SJSA1 (cell line): ENCODE measurements at regions not wholly inside any gene's neighbourhood (a gene's known extent, or its start where the extent isn't known, plus 50 kb on each side); places are given as distances from the start of the nearest gene placed in this dataset.

Experiments
- DNase-seq, 2 experiments: peaks; one replicate each; pipeline ENCODE4 v3.0.0-alpha.2; 2015 to 2020; ENCODE audit warnings: low spot score in 2 of 2, low read depth in 1 of 2
- H3K27ac ChIP-seq: fragments of 250-450 bp; sonication (Bioruptor Pico); 2 replicates; pipeline ENCODE4 v1.5.1; 2020; ENCODE audit warnings: mild to moderate bottlenecking, moderate library complexity
- H3K27me3 ChIP-seq: fragments of 250-450 bp; sonication (Bioruptor Pico); replicated peaks from 2 replicates; pipeline ENCODE4 v1.5.1; 2020; ENCODE audit warnings: mild to moderate bottlenecking, moderate library complexity
- H3K36me3 ChIP-seq: fragments of 250-450 bp; sonication (Bioruptor Pico); 2 replicates; pipeline ENCODE4 v1.5.1; 2020; ENCODE audit warnings: mild to moderate bottlenecking
- H3K4me1 ChIP-seq: fragments of 250-450 bp; sonication (Bioruptor Pico); replicated peaks from 2 replicates; pipeline ENCODE4 v1.6.1; 2021; ENCODE audit warnings: mild to moderate bottlenecking
- H3K4me3 ChIP-seq: fragments of 250-450 bp; sonication (Bioruptor Pico); 2 replicates; pipeline ENCODE4 v1.5.1; 2020; ENCODE audit warnings: mild to moderate bottlenecking
- H3K9me3 ChIP-seq: fragments of 250-450 bp; sonication (Bioruptor Pico); replicated peaks from 2 replicates; pipeline ENCODE4 v1.5.1; 2020; ENCODE audit warnings: mild to moderate bottlenecking

DNA sequence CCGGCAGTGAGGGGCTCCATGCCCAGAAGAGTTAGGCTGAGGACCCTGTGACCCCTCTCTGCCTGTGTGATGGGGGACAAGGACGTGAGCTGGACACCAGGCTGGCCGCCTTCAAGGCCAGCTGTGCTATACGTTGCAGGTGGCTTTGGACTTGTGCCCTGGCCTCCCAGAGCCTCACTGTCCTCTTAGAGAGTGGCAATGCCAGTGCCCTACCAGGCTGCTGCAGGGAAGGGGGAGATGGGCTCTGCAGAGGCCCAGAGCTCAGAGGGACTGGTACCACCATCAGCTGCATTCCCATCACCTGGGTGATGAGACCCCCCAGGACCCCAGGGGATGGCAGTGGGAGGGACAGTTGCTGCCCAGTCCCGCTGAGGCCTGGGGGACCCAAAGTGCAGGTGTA lies 90.4 kb upstream of the SHISAL1 start:
- Histone ChIP-seq H3K27ac (no peak overlapping the region), H3K36me3 (no peaks in the 10 kb centered on the region), H3K4me1 (no peaks in the 10 kb centered on the region; the same call in 1 of the 2 replicates), H3K4me3 (no peak overlapping the region), H3K9me3 (no peaks in the 10 kb centered on the region), H3K27me3 (no peaks in the 10 kb centered on the region)
- no peak for DNase-seq

GRCh38 chr22:44402196-44403111 lies 89.7 kb upstream of the SHISAL1 start:
- no peaks in the 10 kb centered on the region for H3K9me3 ChIP-seq
- H3K4me1 ChIP-seq, result no peaks in the 10 kb centered on the region; the same call in 1 of the 2 replicates
- no peak overlapping the region for H3K27ac ChIP-seq
- H3K27me3 ChIP-seq, result no peaks in the 10 kb centered on the region
- H3K4me3 ChIP-seq, result no peak overlapping the region
- no peak for DNase-seq
- H3K36me3 ChIP-seq, result no peaks in the 10 kb centered on the region

GRCh38 chr22:44401783-44402110 lies 89.0 kb upstream of the SHISAL1 start:
- Histone ChIP-seq H3K27me3 (no peaks in the 10 kb centered on the region), H3K4me3 (no peak overlapping the region), H3K36me3 (no peaks in the 10 kb centered on the region), H3K4me1 (no peaks in the 10 kb centered on the region; the same call in 1 of the 2 replicates), H3K27ac (no peak overlapping the region), H3K9me3 (no peaks in the 10 kb centered on the region)
- DNase-seq, result peak in 1 of 2 experiments; percentile 30

- Histone ChIP-seq H3K36me3 (no peaks in the 10 kb centered on the region), H3K27ac (no peak overlapping the region), H3K27me3 (no peaks in the 10 kb centered on the region), H3K4me1 (no peaks in the 10 kb centered on the region; the same call in 1 of the 2 replicates), H3K4me3 (no peak overlapping the region), H3K9me3 (no peaks in the 10 kb centered on the region)
- peak in 1 of 2 experiments; percentile 7 for DNase-seq
These were observed 88.0 kb upstream of the SHISAL1 start for GRCh38 chr22:44400763-44401060.

- H3K27me3 ChIP-seq, result no peaks in the 10 kb centered on the region
- no peak overlapping the region for H3K4me3 ChIP-seq
- H3K9me3 ChIP-seq, result no peaks in the 10 kb centered on the region
- no peaks in the 10 kb centered on the region for H3K36me3 ChIP-seq
- H3K27ac ChIP-seq, result no peak overlapping the region
- peak in 1 of 2 experiments; percentile 29 for DNase-seq
- no peaks in the 10 kb centered on the region; the same call in 1 of the 2 replicates for H3K4me1 ChIP-seq
These were observed 87.4 kb upstream of the SHISAL1 start for GRCh38 chr22:44399906-44400762.

GRCh38 chr22:44398856-44399837 lies 86.4 kb upstream of the SHISAL1 start:
- H3K4me1 ChIP-seq, result no peaks in the 10 kb centered on the region; the same call in 1 of the 2 replicates
- no peaks in the 10 kb centered on the region for H3K9me3 ChIP-seq
- H3K4me3 ChIP-seq, result no peak overlapping the region
- H3K36me3 ChIP-seq, result no peaks in the 10 kb centered on the region
- no peaks in the 10 kb centered on the region for H3K27me3 ChIP-seq
- no peak overlapping the region for H3K27ac ChIP-seq
- DNase-seq, result peak in 1 of 2 experiments; percentile 28

- H3K27ac ChIP-seq, result no peak overlapping the region
- H3K36me3 ChIP-seq, result no peaks in the 10 kb centered on the region
- H3K4me3 ChIP-seq, result no peak overlapping the region
- H3K4me1 ChIP-seq, result no peaks in the 10 kb centered on the region
- H3K27me3 ChIP-seq, result no peaks in the 10 kb centered on the region
- no peaks in the 10 kb centered on the region for H3K9me3 ChIP-seq
- peak in 1 of 2 experiments; percentile 33 for DNase-seq
These were observed 84.3 kb upstream of the SHISAL1 start for GRCh38 chr22:44396727-44397722.

- H3K4me3 ChIP-seq, result no peak overlapping the region
- no peaks in the 10 kb centered on the region for H3K9me3 ChIP-seq
- H3K27ac ChIP-seq, result no peak overlapping the region
These were observed 83.4 kb upstream of the SHISAL1 start for GRCh38 chr22:44396021-44396726.

DNA sequence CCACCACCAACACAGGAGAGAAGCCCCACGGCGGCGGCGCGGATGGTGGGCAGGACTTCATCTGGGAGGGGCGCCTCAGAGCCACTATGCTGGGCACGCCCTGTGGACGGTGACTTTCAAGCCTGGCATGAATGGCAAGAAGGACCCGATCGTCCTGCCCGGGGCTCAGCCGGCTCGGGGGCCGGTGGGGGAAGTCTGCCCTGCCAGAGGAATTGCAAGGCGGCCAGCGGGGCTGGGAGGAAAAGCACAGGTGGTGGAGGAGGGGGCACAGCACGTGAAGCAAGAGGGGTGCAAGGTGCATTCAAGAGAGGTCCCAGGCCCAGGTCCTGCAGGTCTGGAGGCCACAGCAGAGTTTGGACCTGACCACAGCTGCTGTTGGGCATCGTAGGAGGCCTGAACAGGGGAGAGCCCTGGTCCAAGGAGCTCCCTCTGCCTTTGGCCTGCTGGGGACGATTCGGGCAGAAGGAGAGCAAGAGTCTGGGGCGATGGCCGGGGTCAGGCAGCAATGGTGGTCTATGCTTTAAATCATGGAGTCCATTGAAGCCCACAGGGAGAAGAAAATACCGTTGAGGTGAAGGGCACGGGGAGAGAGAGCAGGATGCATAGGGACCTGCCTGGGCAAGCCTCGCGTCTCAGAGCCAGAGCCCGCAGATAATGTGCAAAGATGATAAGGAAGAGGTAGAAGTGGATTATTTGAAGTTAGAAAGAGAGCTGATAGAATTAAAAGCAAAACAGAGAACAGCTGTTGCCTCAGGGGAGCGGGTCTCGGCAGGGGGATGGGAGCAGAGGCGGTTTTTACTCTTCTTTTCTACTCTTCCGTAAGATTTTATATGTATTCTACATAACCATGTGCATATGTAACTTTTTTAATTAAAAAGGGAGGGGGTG lies 82.6 kb upstream of the SHISAL1 start:
- Histone ChIP-seq H3K27me3 (no peaks in the 10 kb centered on the region), H3K4me1 (no peaks in the 10 kb centered on the region), H3K4me3 (no peak overlapping the region), H3K27ac (no peak overlapping the region), H3K9me3 (no peaks in the 10 kb centered on the region), H3K36me3 (no peaks in the 10 kb centered on the region)
- peak in 1 of 2 experiments; percentile 43 for DNase-seq

More at GRCh38 chr22:44396021-44396726, 83.4 kb upstream of the SHISAL1 start:
- no peaks in the 10 kb centered on the region for H3K36me3 ChIP-seq
- DNase-seq, result peak in 1 of 2 experiments; percentile 28
- no peaks in the 10 kb centered on the region for H3K27me3 ChIP-seq
- H3K4me1 ChIP-seq, result no peaks in the 10 kb centered on the region

DNA sequence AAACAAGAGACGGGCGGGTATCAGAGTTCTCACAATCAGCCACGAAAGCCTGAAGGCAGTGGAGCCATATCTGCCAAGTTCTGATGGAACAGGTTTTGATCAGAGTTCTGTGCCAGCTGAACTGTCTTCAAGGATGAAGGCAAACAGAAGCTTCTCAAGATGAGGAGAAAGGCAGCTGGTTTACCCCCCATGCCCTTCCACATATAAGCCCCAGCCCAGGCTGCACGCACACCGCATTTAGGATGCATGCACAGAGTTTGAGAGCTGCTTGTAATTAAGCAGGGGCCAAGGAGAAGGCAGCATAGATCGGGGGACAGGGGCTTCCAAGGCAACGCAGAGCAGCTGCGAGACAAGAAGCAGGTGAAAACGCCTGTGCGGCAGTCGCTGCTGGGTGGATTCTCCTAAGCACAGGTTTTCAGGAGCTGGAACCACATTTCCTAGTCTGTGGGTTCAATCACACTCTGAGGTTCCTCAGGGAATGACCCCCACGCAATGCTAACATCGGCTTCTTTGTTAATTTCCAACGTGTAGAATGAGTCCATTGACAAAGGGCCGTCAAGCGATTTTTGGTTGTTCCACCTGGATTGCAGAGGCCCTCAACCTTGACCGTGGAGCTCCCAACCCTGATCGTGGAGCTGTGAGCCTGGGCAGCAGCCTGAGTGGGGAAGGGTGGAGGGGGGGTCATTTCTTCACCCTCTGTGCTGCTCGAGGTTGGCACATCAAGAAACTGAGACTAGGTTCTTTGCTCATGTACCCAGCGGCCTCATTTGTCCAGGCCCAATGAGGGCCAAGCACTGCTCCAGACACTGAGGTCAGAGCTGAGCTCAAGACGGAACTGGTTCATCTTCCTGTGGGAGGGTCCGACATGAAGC lies 81.7 kb upstream of the SHISAL1 start:
- Histone ChIP-seq H3K9me3 (no peaks in the 10 kb centered on the region), H3K4me1 (no peaks in the 10 kb centered on the region), H3K36me3 (no peaks in the 10 kb centered on the region), H3K4me3 (no peak overlapping the region), H3K27ac (no peak overlapping the region), H3K27me3 (no peaks in the 10 kb centered on the region)
- peak in 1 of 2 experiments; percentile 27 for DNase-seq
